ENCODE measurements at regions not wholly inside any gene's neighbourhood (a gene's known extent, or its start where the extent isn't known, plus 50 kb on each side); places are given as distances from the start of the nearest gene placed in this dataset.

GRCh38 chr13:57558051-57558467 is 73.5 kb upstream of the PCDH17 start:
- Histone ChIP-seq H3K27me3 (ENCODE audit: control insufficient read depth, insufficient read depth, low read length) (no peaks in the 10 kb centered on the region), H4K20me1 (ENCODE audit: control insufficient read depth, extremely low read depth, insufficient read depth, low read length) (no peaks in the 10 kb centered on the region), H3K27ac (ENCODE audit: insufficient read depth, low read length) (no peak overlapping the region), H3K9me3 (ENCODE audit: control insufficient read depth, insufficient read depth, low read depth, low read length) (no peaks in the 10 kb centered on the region), H3K79me2 (ENCODE audit: control insufficient read depth, insufficient read depth, low read length) (no peaks in the 10 kb centered on the region), H3K4me3 (replicated peaks in 1 of 4; ENCODE audit: control extremely low read depth in 1 of 4, insufficient read depth in 1 of 4, low read depth in 3 of 4, low read length in 4 of 4) (no peak overlapping the region), H2AFZ (ENCODE audit: low read length) (no peak overlapping the region), H3K4me2 (ENCODE audit: extremely low read depth, insufficient read depth, low read length) (no peak overlapping the region), H3K36me3 (ENCODE audit: control insufficient read depth, insufficient read depth, low read length) (no peaks in the 10 kb centered on the region), H3K9ac (ENCODE audit: insufficient read depth, low read length) (no peak overlapping the region), H3K4me1 (ENCODE audit: control insufficient read depth, extremely low read depth, insufficient read depth, low read length) (no peaks in the 10 kb centered on the region)
- DNase-seq (ENCODE audit: low read depth in 2 of 2), result peak; percentile 1
- TF ChIP-seq CTCF (conservative IDR thresholded peaks at IDR 0.05 in 1 of 2, IDR thresholded peaks at IDR 0.05 in 1 of 2; ENCODE audit: low read depth in 1 of 2, low read length in 2 of 2), result no peak
- no peak for TF ChIP-seq EZH2 (IDR thresholded peaks at IDR 0.05; ENCODE audit: low read length, missing control alignments)

GRCh38 chr13:57568865-57569264 is 62.7 kb upstream of the PCDH17 start:
- H2AFZ ChIP-seq (ENCODE audit: low read length), result no peak overlapping the region
- H3K4me2 ChIP-seq (ENCODE audit: extremely low read depth, insufficient read depth, low read length), result no peak overlapping the region
- no peaks in the 10 kb centered on the region for H3K9me3 ChIP-seq (ENCODE audit: control insufficient read depth, insufficient read depth, low read depth, low read length)
- H3K79me2 ChIP-seq (ENCODE audit: control insufficient read depth, insufficient read depth, low read length), result no peaks in the 10 kb centered on the region
- no peak for TF ChIP-seq CTCF (conservative IDR thresholded peaks at IDR 0.05 in 1 of 2, IDR thresholded peaks at IDR 0.05 in 1 of 2; ENCODE audit: low read depth in 1 of 2, low read length in 2 of 2)
- no peak for TF ChIP-seq EZH2 (IDR thresholded peaks at IDR 0.05; ENCODE audit: low read length, missing control alignments)
- H3K27me3 ChIP-seq (ENCODE audit: control insufficient read depth, insufficient read depth, low read length), result no peaks in the 10 kb centered on the region
- no peaks in the 10 kb centered on the region for H3K4me1 ChIP-seq (ENCODE audit: control insufficient read depth, extremely low read depth, insufficient read depth, low read length)
- H3K9ac ChIP-seq (ENCODE audit: insufficient read depth, low read length), result no peak overlapping the region
- H3K27ac ChIP-seq (ENCODE audit: insufficient read depth, low read length), result no peak overlapping the region
- H3K4me3 ChIP-seq (replicated peaks in 1 of 4; ENCODE audit: control extremely low read depth in 1 of 4, insufficient read depth in 1 of 4, low read depth in 3 of 4, low read length in 4 of 4), result no peak overlapping the region
- H4K20me1 ChIP-seq (ENCODE audit: control insufficient read depth, extremely low read depth, insufficient read depth, low read length), result no peaks in the 10 kb centered on the region
- H3K36me3 ChIP-seq (ENCODE audit: control insufficient read depth, insufficient read depth, low read length), result no peaks in the 10 kb centered on the region
- no peak for DNase-seq (ENCODE audit: low read depth in 2 of 2)

- Histone ChIP-seq H4K20me1 (ENCODE audit: control insufficient read depth, extremely low read depth, insufficient read depth, low read length) (no peaks in the 10 kb centered on the region), H3K9ac (ENCODE audit: insufficient read depth, low read length) (no peak overlapping the region), H3K27me3 (ENCODE audit: control insufficient read depth, insufficient read depth, low read length) (no peaks in the 10 kb centered on the region), H3K9me3 (ENCODE audit: control insufficient read depth, insufficient read depth, low read depth, low read length) (no peaks in the 10 kb centered on the region), H3K4me3 (replicated peaks in 1 of 4; ENCODE audit: control extremely low read depth in 1 of 4, insufficient read depth in 1 of 4, low read depth in 3 of 4, low read length in 4 of 4) (no peak overlapping the region), H3K36me3 (ENCODE audit: control insufficient read depth, insufficient read depth, low read length) (no peaks in the 10 kb centered on the region), H2AFZ (ENCODE audit: low read length) (no peak overlapping the region), H3K4me2 (ENCODE audit: extremely low read depth, insufficient read depth, low read length) (no peak overlapping the region), H3K79me2 (ENCODE audit: control insufficient read depth, insufficient read depth, low read length) (no peaks in the 10 kb centered on the region), H3K4me1 (ENCODE audit: control insufficient read depth, extremely low read depth, insufficient read depth, low read length) (no peaks in the 10 kb centered on the region), H3K27ac (ENCODE audit: insufficient read depth, low read length) (no peak overlapping the region)
- no peak for TF ChIP-seq CTCF (conservative IDR thresholded peaks at IDR 0.05 in 1 of 2, IDR thresholded peaks at IDR 0.05 in 1 of 2; ENCODE audit: low read depth in 1 of 2, low read length in 2 of 2)
- TF ChIP-seq EZH2 (IDR thresholded peaks at IDR 0.05; ENCODE audit: low read length, missing control alignments), result no peak
- peak in 1 of 2 donors; percentile 36 for DNase-seq (ENCODE audit: low read depth in 2 of 2)
Measured at GRCh38 chr13:57569986-57570385, 61.6 kb upstream of the PCDH17 start.
